ENCODE measurements at regions not wholly inside any gene's neighbourhood (a gene's known extent, or its start where the extent isn't known, plus 50 kb on each side); places are given as distances from the start of the nearest gene placed in this dataset.

- Mint-ChIP-seq H3K27ac (no peak overlapping the region), H3K36me3 (no peaks in the 10 kb centered on the region), H3K27me3 (ENCODE audit: low read depth) (peaks cover 9% of the 10 kb centered on the region), H3K9me3 (no peaks in the 10 kb centered on the region), H3K4me1 (no peaks in the 10 kb centered on the region), H3K4me3 (no peak overlapping the region)
- no peak for TF ChIP-seq CTCF (IDR thresholded peaks at IDR 0.05; ENCODE audit: unreplicated experiment)
- DNase-seq (ENCODE audit: low spot score in 2 of 2, unreplicated experiment in 2 of 2) = no peak
These were observed 80.8 kb upstream of the SLC1A4 start for GRCh38 chr2:64908406-64908805.

DNA sequence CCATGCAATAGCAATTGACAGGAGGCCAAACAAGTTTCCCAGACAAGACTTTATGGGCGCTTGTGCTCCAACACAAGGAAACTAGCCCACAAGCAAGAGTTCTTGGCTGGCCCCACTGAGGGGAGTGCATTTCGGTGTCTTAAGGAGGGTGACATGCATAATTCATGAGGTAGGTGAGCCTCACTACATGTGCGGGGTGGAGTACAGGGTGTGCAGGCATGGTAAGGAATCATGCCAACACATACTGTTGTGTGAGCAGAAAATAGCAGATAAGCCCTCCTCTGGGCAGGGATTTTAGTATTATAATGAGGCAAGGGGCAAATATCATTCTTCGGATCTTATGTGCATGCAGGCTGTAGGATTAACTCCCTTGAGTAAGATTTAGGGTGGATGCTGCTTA is 78.7 kb upstream of the SLC1A4 start:
- peaks cover 4% of the 10 kb centered on the region for H3K4me1 Mint-ChIP-seq
- H3K27ac Mint-ChIP-seq = no peak overlapping the region
- DNase-seq (ENCODE audit: low spot score in 2 of 2, unreplicated experiment in 2 of 2) = no peak
- TF ChIP-seq CTCF (IDR thresholded peaks at IDR 0.05; ENCODE audit: unreplicated experiment) = no peak
- H3K4me3 Mint-ChIP-seq = no peak overlapping the region
- H3K36me3 Mint-ChIP-seq = no peaks in the 10 kb centered on the region
- H3K9me3 Mint-ChIP-seq = no peaks in the 10 kb centered on the region
- peaks cover 6% of the 10 kb centered on the region for H3K27me3 Mint-ChIP-seq (ENCODE audit: low read depth)

DNA sequence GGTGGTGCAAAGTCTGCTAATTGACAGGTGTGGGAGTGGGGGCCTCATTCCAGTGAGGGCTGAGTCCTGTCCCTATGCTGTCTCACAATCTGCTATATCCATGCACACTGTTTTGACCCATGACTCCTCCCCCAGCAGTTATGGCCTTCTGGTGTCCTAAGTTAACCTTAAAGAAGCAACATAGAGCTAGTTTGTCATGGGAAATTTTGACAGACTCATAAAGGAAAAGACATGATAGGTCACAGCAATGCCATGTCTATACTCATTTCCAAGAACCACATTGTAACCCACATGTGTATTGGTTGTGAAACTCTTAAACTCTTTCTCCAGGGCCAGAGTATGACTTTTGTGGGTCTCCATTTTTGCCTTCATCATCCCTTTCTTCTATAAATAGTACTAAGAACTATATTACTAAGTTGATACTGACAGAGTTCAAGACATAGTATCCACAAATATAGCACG is 78.2 kb upstream of the SLC1A4 start:
- H3K9me3 Mint-ChIP-seq = no peaks in the 10 kb centered on the region
- no peak overlapping the region for H3K4me3 Mint-ChIP-seq
- no peak for TF ChIP-seq CTCF (IDR thresholded peaks at IDR 0.05; ENCODE audit: unreplicated experiment)
- H3K27me3 Mint-ChIP-seq (ENCODE audit: low read depth) = peaks cover 6% of the 10 kb centered on the region
- no peaks in the 10 kb centered on the region for H3K36me3 Mint-ChIP-seq
- H3K4me1 Mint-ChIP-seq = peaks cover 4% of the 10 kb centered on the region
- DNase-seq (ENCODE audit: low spot score in 2 of 2, unreplicated experiment in 2 of 2) = no peak
- no peak overlapping the region for H3K27ac Mint-ChIP-seq

DNA sequence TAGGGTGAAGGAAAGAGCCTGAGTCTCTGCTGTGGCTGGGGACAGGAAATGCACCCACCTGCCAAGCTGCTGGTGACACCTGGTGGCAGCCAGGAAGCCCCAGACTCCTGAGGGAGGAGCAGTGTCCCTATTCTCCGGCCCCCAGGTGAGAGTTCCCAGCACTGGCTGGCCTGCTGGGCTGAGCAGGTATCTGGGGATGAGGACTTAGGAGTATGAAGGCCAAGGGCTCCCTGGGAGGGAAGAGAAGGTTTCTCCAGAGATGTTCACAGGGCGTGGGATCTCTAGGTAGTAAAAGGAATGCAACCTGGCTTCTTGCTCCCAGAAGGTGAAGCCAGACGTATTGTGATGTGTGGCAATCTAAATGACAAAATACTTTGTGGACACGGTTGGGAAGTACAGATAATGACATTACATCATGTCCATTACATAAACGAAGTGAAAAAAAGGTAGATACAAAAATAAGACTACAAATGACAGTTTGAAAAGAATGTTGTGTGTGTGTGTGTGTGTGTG is 75.8 kb upstream of the SLC1A4 start:
- DNase-seq (ENCODE audit: low spot score in 2 of 2, unreplicated experiment in 2 of 2) = no peak
- Mint-ChIP-seq H3K36me3 (no peaks in the 10 kb centered on the region), H3K27me3 (ENCODE audit: low read depth) (peaks cover 5% of the 10 kb centered on the region), H3K4me3 (no peak overlapping the region), H3K27ac (no peak overlapping the region), H3K4me1 (peaks cover 7% of the 10 kb centered on the region), H3K9me3 (no peaks in the 10 kb centered on the region)
- TF ChIP-seq CTCF (IDR thresholded peaks at IDR 0.05; ENCODE audit: unreplicated experiment) = no peak

GRCh38 chr2:64914247-64914646 is 75.0 kb upstream of the SLC1A4 start:
- Mint-ChIP-seq H3K36me3 (no peaks in the 10 kb centered on the region), H3K27me3 (ENCODE audit: low read depth) (no peaks in the 10 kb centered on the region), H3K4me1 (peaks cover 7% of the 10 kb centered on the region), H3K4me3 (no peak overlapping the region), H3K27ac (no peak overlapping the region), H3K9me3 (no peaks in the 10 kb centered on the region)
- DNase-seq (ENCODE audit: low spot score in 2 of 2, unreplicated experiment in 2 of 2) = no peak
- TF ChIP-seq CTCF (IDR thresholded peaks at IDR 0.05; ENCODE audit: unreplicated experiment) = no peak
